IMR-90 (cell line): ENCODE measurements at regions not wholly inside any gene's neighbourhood (a gene's known extent, or its start where the extent isn't known, plus 50 kb on each side); places are given as distances from the start of the nearest gene placed in this dataset.

Experiments used
- ATAC-seq: fragments of 200-7000 bp; cut with Tn5 transposase; 2 replicates; pipeline ENCODE4 v1.9.1; 2020; ENCODE audit warnings: low read depth, mild to moderate bottlenecking, moderate library complexity
- BruUV-seq: library from RNA; stranded (reverse); fragments of 400-500 nt; replicated peaks from 2 replicates; lab custom pipeline; 2021; lab: Mats Ljungman, UMichigan
- CTCF ChIA-PET: fragments of 300-600 bp; formaldehyde crosslinking; extraction: SDS; loops from one replicate; lab custom pipeline; 2021; ENCODE audit warnings: antibody characterized with exemption; lab: Yijun Ruan, JAX
- POLR2A ChIA-PET: fragments of 300-600 bp; sonication (Branson Sonifier 250); formaldehyde crosslinking; loops from one replicate; lab custom pipeline; 2022; ENCODE audit warnings: antibody characterized with exemption; ENCODE audit not compliant: unreplicated experiment; lab: Charles Lee
- DNase-seq: peaks from one replicate; pipeline ENCODE4 v3.0.0; 2013
- H2AFZ ChIP-seq: replicated peaks from 2 replicates; pipeline ENCODE3; 2013; ENCODE audit warnings: low read length, mild to moderate bottlenecking; ENCODE audit not compliant: poor library complexity
- H2AK5ac ChIP-seq: 2 replicates; pipeline ENCODE4 v1.6.1; 2013; ENCODE audit warnings: low read depth, low read length, inconsistent platforms
- H2AK9ac ChIP-seq: replicated peaks from 2 replicates; pipeline ENCODE3; 2013; ENCODE audit warnings: mild to moderate bottlenecking, low read depth, low read length, moderate library complexity; ENCODE audit not compliant: poor library complexity
- H2BK120ac ChIP-seq: 2 replicates; pipeline ENCODE4 v1.6.1; 2013; ENCODE audit warnings: low read depth, low read length, inconsistent platforms
- H2BK15ac ChIP-seq: 3 replicates; pipeline ENCODE4 v1.6.1; 2013; ENCODE audit warnings: low read depth, low read length, inconsistent platforms
- H2BK20ac ChIP-seq: 2 replicates; pipeline ENCODE4 v1.6.1; 2013; ENCODE audit warnings: low read depth, mild to moderate bottlenecking, inconsistent platforms, low read length, moderate library complexity
- H2BK5ac ChIP-seq: 2 replicates; pipeline ENCODE4 v1.6.1; 2013; ENCODE audit warnings: mild to moderate bottlenecking, low read depth, low read length, inconsistent platforms; ENCODE audit not compliant: poor library complexity, severe bottlenecking
- H3K14ac ChIP-seq: replicated peaks from 2 replicates; pipeline ENCODE4 v1.6.1; 2013; ENCODE audit warnings: low read depth, low read length, inconsistent platforms
- H3K18ac ChIP-seq: 2 replicates; pipeline ENCODE4 v1.6.1; 2013; ENCODE audit warnings: low read depth, low read length, control low read depth
- H3K23ac ChIP-seq: 2 replicates; pipeline ENCODE4 v1.6.1; 2013; ENCODE audit warnings: low read depth, low read length, inconsistent platforms
- H3K27ac ChIP-seq: 2 replicates; pipeline ENCODE4 v1.5.1; 2013; ENCODE audit warnings: mild to moderate bottlenecking, control low read depth, low read length; ENCODE audit not compliant: insufficient read depth
- H3K27me3 ChIP-seq: 2 replicates; pipeline ENCODE4 v1.6.1; 2013; ENCODE audit warnings: low read length; ENCODE audit not compliant: control insufficient read depth, insufficient read depth
- H3K36me3 ChIP-seq: 2 replicates; pipeline ENCODE4 v1.6.1; 2013; ENCODE audit warnings: low read length, mixed read lengths; ENCODE audit not compliant: control insufficient read depth, insufficient read depth
- H3K4ac ChIP-seq: 2 replicates; pipeline ENCODE4 v1.6.1; 2013; ENCODE audit warnings: low read depth, low read length, inconsistent platforms
- H3K4me1 ChIP-seq: 2 replicates; pipeline ENCODE4 v1.6.1; 2013; ENCODE audit warnings: low read length, mixed read lengths; ENCODE audit not compliant: control insufficient read depth, insufficient read depth
- H3K4me2 ChIP-seq: 2 replicates; pipeline ENCODE4 v1.6.1; 2013; ENCODE audit warnings: low read depth, mild to moderate bottlenecking, control low read depth, low read length, moderate library complexity
- H3K4me3 ChIP-seq: 2 replicates; pipeline ENCODE4 v1.5.1; 2013; ENCODE audit warnings: low read depth, mild to moderate bottlenecking, control low read depth, low read length, moderate library complexity; ENCODE audit not compliant: insufficient read depth
- H3K56ac ChIP-seq: 2 replicates; pipeline ENCODE4 v1.6.1; 2013; ENCODE audit warnings: low read length, inconsistent platforms; ENCODE audit not compliant: insufficient read depth; ENCODE audit errors: extremely low read depth
- H3K79me1 ChIP-seq, 2 experiments: 2 replicates each; pipeline ENCODE4 v1.6.1; 2013; ENCODE audit warnings: low read length in 2 of 2, inconsistent platforms in 1 of 2, low read depth in 1 of 2
- H3K9ac ChIP-seq: 2 replicates; pipeline ENCODE4 v1.6.1; 2013; ENCODE audit warnings: low read depth, low read length, control low read depth
- H3K9me1 ChIP-seq: 2 replicates; pipeline ENCODE4 v1.6.1; 2013; ENCODE audit warnings: low read length, inconsistent platforms; ENCODE audit not compliant: insufficient read depth
- H3K9me3 ChIP-seq: 2 replicates; pipeline ENCODE4 v1.6.1; 2013; ENCODE audit warnings: low read length; ENCODE audit not compliant: control insufficient read depth, insufficient read depth
- H4K20me1 ChIP-seq: 2 replicates; pipeline ENCODE4 v1.6.1; 2013; ENCODE audit warnings: low read length, inconsistent platforms; ENCODE audit not compliant: insufficient read depth
- H4K5ac ChIP-seq: 2 replicates; pipeline ENCODE4 v1.6.1; 2013; ENCODE audit warnings: mild to moderate bottlenecking, low read depth, low read length, control low read depth
- H4K8ac ChIP-seq, 2 experiments: 2 replicates each; pipeline ENCODE4 v1.6.1; 2013; ENCODE audit warnings: low read depth in 2 of 2, low read length in 2 of 2, control low read depth in 1 of 2, inconsistent platforms in 1 of 2
- H4K91ac ChIP-seq: 2 replicates; pipeline ENCODE4 v1.6.1; 2013; ENCODE audit warnings: low read depth, low read length, inconsistent platforms; ENCODE audit not compliant: insufficient read depth
- CHD1 ChIP-seq: IDR thresholded peaks from 2 replicates; pipeline ENCODE4 v1.6.1; 2012; ENCODE audit warnings: low read depth, low read length, improper control_type of control experiment
- MAFK ChIP-seq: IDR thresholded peaks from 2 replicates; pipeline ENCODE4 v1.6.1; 2012; ENCODE audit warnings: low read depth, low read length, improper control_type of control experiment
- WGBS, 2 experiments: methylation state at CpG; one replicate each; pipeline versions ENCODE4 v1.1.5 to v1.1.7; 2013; ENCODE audit warnings: missing lambda C conversion rate in 2 of 2; ENCODE audit not compliant: insufficient read length in 1 of 2; ENCODE audit errors: extremely low coverage in 2 of 2; 5-methylcytosine and 5-hydroxymethylcytosine counted together
- dilution Hi-C: fragments of 300-500 bp; cut with HindIII; formaldehyde crosslinking; loops from one replicate; pipeline ENCODE4 v1.14.3; 2018; ENCODE audit warnings: low sequenced_read_pairs; ENCODE audit not compliant: unreplicated experiment
- in situ Hi-C: fragments of 300-500 bp; cut with MboI; formaldehyde crosslinking; loops from 3 replicates; pipeline ENCODE4 v1.14.3; 2019; ENCODE audit warnings: low sequenced_read_pairs, inconsistent platforms, mixed read lengths
- intact Hi-C: fragments of 100-400 bp; cut with micrococcal nuclease; formaldehyde crosslinking; loops from 2 replicates; pipeline ENCODE4 v1.10.0; 2022

GRCh38 chr10:57367412-57367811 lies 900.3 kb downstream of the IPMK start:
- no peak overlapping the region for H3K27ac ChIP-seq
- H2AK5ac ChIP-seq, result no peak overlapping the region
- no peaks in the 10 kb centered on the region for H3K79me1 ChIP-seq
- H3K56ac ChIP-seq, result no peak overlapping the region
- no peak overlapping the region for H2AFZ ChIP-seq
- no peak overlapping the region for H2BK20ac ChIP-seq
- H3K23ac ChIP-seq, result no peak overlapping the region
- H3K4me2 ChIP-seq, result no peak overlapping the region
- dilution Hi-C loops (no loop called here), in situ Hi-C loops (no loop called here), intact Hi-C loops (no loop called here)
- no peak overlapping the region for H3K14ac ChIP-seq
- TF ChIP-seq CHD1 (no peak), MAFK (peak; percentile 79)
- H3K4me3 ChIP-seq, result no peak overlapping the region
- H3K9me1 ChIP-seq, result no peaks in the 10 kb centered on the region
- H2BK5ac ChIP-seq, result no peak overlapping the region
- BruUV-seq, result no TSS peak
- no peak overlapping the region for H4K5ac ChIP-seq
- H2AK9ac ChIP-seq, result no peak overlapping the region
- DNase-seq (no peak), ATAC-seq (no peak)
- no peak overlapping the region for H3K9ac ChIP-seq
- POLR2A ChIA-PET, result no interaction called here
- H3K4me1 ChIP-seq, result no peaks in the 10 kb centered on the region
- H3K27me3 ChIP-seq, result no peaks in the 10 kb centered on the region
- no peaks in the 10 kb centered on the region for H3K36me3 ChIP-seq
- no peak overlapping the region for H3K18ac ChIP-seq
- H3K4ac ChIP-seq, result no peak overlapping the region
- no CpG with 5 or more reads among the region's 5 CpGs for WGBS, 2 experiments
- H4K8ac ChIP-seq, result no peak overlapping the region
- H4K91ac ChIP-seq, result no peak overlapping the region
- CTCF ChIA-PET, result no interaction called here
- no peaks in the 10 kb centered on the region; the same call in 1 of the 2 replicates for H3K9me3 ChIP-seq
- no peaks in the 10 kb centered on the region for H4K20me1 ChIP-seq
- H2BK120ac ChIP-seq, result no peak overlapping the region
- H2BK15ac ChIP-seq, result no peak overlapping the region
